AG08395 (cell line): ENCODE measurements at regions not wholly inside any gene's neighbourhood (a gene's known extent, or its start where the extent isn't known, plus 50 kb on each side); places are given as distances from the start of the nearest gene placed in this dataset.
A peak's percentile ranks its signal among the peaks of the same experiment; 100 is the strongest.

Experiments
- DNase-seq: peaks from one replicate; pipeline ENCODE4 v3.0.0; 2012; ENCODE audit warnings: mixed read lengths, low spot score

GRCh38 chr11:70535191-70535971 lies 137.1 kb downstream of the CTTN start:
- no peak for DNase-seq

- no peak for DNase-seq
Observed at GRCh38 chr11:70536051-70536877, 137.9 kb downstream of the CTTN start.

GRCh38 chr11:70537576-70538571 lies 139.5 kb downstream of the CTTN start:
- no peak for DNase-seq

DNA sequence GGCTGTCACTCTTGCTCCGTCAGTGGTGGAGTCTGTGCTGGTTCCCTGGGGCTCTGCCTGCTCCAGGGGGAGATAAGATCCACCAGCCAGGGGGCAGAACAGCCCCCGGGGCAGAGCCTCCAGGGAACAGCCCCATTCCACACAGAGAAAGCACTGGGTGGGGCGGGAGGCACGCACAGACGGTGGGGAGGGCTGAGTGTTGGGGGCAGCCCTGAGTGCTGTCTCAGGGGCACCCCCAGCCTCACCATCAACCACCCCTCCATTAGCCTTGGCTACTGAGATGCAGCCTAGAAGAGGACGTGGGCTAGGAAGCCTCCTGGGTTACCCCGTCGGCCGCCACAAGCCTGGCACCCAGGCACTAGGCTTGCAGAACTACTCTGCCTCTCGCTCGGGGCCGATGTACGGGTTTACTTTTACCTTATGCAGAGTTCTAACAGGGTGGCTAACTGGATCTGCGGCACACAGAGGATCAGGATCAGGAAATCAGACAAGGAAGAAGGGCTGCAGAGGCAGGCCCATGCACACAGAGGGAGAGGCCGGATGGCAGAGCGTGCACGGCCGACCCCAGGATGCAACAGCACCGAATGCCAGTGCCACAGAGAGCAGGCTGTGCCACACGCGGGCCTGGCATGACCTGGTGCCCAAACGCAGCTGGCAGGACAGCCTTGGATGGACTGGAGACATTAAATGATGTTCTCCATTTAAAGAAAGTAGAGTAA lies 140.5 kb downstream of the CTTN start:
- no peak for DNase-seq

DNA sequence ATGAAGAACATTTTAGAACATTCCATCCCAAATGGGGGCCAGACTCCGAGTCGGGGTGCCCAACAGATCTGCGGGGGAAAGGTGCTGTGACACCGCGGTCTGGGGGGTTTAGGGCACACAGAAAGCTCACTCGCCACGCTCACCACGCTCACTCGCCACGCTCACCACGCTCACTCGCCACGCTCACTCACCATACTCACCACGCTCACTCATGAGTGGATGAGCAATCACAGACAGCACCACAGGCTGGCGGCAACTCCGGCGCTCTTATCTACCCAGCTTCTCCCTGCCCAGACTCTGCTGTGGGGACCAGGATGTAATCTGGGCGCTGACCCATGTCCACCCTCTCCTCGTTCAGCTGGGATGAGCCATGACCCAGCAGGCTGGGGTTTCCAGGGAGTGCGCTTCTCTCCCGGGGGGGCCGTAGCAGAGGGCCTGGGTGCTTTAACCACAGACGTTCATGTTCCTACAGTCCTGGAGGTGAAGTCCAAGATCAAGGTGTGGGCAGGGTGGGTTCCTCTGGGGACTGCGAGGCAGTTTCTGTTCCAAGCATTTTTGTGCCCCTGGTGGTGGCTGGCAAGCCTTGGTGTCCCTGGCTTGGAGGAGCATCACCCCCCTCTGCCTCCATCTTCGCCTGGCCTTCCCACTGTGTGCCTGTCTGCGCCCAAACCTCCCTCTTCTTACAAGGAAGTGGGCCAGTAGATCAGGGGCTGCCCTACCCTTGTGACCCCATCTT lies 141.2 kb downstream of the CTTN start:
- DNase-seq, result no peak

GRCh38 chr11:70540196-70540595 lies 141.9 kb downstream of the CTTN start:
- DNase-seq, result no peak

DNA sequence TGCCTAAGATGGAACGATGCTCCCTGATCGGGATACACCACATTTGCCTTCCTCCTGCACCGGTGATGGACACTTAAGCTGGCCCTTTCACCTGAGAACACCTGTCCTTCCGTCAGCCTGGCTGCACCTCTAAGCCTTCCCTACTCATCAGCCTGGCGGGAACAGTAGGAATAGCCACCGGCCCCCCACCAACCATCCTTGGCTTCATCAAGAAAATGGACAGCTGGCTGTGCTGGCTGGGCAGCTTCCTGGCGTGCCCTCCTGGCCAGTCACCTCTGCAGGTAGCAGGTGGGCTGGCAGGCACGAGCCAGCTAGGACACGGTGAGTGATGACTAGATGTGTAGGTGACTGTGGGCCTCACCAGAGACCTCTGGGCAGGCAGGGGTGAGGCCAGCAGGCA lies 142.8 kb downstream of the CTTN start:
- DNase-seq, result no peak

DNA sequence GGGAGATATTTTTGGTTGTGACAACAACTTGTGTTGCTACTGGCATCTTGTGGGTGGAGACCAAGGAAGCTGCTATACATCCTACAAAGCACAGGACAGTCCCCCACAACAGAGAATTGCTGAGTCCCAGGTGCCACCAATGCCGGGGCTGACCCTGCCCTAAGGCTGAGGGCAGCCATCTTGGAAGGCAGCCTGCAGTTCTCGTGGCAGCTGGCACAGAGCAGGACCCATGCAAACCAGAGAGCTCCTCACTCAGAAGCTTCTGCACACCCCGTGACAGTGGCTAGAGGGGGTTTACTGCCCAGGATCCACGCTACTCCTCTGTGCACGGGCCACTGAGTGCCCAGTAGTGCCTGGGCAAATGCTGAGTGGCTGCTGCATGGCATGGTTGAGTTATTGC lies 143.4 kb downstream of the CTTN start:
- DNase-seq, result no peak

DNA sequence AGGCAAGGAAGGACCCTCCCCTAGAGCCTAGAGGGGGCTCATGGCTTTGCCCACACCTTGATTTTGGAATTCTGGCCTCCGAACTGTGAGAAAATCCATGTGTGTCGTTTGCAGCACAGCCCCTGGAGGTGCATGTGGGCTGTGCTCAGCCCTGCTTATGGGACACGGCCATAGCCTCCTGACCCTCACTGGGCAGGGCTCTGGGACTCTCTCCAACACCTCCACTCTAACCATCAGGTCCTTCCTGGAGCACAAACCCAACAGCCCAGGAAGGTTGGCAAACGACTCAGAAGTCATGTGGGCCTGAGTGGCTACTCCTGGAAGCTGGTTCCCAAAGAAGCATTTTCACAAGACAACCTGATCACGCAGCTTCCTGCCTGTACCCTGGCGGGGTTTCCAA lies 144.1 kb downstream of the CTTN start:
- no peak for DNase-seq

- no peak for DNase-seq
Observed at GRCh38 chr11:70542811-70543210, 144.5 kb downstream of the CTTN start.

- no peak for DNase-seq
Observed at GRCh38 chr11:70543611-70544010, 145.3 kb downstream of the CTTN start.

- no peak for DNase-seq
Observed at GRCh38 chr11:70544067-70544773, 145.9 kb downstream of the CTTN start.

DNA sequence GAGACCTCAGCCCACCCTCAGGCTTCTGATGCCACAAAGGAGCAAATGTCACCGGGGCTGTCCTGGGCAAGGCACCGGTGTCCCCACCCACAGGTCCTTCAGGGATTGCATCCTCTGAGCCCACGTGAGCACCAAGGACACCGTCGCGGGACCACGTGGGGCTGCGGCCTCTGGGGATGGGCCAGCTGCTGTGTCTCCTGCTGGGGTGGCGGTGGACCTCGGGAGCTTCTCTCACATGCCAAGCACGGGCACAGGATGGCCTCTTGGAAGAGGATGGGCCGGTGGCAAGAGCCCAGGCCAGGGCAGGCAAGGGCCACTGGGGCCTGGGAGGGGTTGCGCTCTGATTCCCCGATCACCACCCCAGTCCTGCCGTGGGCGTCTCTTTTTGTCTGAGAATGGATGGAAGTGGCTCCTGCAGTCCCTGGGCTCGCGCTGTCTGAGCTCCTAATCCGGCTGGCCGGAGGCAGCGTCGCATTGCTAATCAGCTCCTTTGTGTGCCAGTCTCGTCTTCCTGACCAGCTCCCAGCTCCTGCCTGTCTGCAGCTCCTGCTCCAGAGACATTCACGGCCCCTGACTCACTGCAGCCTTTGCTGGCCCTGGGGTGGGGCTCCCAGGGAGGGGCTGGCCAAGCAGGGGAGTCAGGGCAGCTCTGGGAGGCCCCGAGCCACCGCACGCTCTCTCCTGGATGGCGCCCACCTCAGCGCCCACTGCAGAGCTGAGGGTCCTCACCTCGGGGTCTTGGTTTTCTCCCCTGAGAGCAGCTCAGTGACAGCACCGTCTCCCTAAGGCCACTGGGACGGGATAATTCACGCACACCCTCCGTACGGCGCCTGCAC lies 146.7 kb downstream of the CTTN start:
- DNase-seq, result peak; percentile 81

- DNase-seq, result no peak
Observed at GRCh38 chr11:70545610-70545912, 147.2 kb downstream of the CTTN start.

DNA sequence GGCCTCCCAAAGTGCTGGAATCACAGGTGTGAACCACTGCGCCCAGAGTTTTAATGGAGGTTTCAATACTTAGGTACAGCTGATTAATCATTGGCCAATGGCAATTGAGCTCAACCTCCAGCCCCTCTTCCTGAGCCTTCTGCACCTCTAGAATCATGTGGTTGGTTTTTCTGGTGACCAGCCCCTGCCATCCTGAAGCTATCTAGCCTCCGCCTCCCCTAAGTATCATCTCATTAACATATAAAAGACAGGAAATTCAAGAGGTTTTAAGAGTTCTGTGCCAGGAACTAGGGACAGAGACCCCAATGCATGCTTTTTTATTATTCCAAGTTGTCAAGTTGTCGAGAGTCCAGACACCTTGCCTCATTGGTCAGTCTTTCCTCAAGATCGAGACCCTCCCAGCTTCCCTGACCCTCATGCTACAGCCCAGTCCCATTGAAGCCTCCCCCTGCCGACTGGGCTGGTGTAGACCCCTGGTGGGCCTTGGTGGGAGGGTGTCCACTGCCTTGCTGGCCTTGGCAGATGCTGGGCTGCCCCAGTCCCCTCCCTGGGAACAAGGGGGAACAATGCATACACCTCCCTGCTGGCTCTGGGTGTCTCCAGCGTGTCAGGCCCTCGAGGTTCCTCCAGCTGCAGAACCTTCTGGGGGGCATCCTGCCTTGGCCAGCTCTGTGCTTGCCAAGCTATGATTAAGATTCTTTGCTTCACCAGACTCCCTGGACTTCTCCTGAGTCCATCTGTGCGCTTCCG lies 148.0 kb downstream of the CTTN start:
- no peak for DNase-seq

- no peak for DNase-seq
Observed at GRCh38 chr11:70547386-70547785, 149.1 kb downstream of the CTTN start.

GRCh38 chr11:70547821-70548670 lies 149.7 kb downstream of the CTTN start:
- no peak for DNase-seq

DNA sequence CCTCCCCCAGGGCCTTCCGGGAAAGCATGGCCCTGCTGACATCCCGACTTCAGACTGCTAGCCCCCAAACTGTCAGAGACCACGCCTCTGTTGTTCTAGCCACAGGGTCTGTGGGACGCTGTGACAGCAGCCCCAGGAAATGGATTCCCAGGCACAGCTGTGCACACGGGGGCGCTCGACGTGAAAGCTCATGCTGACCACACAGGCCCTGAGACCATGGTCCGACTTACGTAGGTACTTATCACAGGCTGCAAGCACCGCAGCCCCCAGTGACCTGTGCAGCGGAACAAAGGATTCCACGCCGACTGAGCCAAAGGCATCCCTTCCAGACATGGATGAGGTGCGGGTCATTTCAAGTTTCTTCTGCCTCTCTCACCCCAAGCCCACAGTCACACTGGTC lies 150.6 kb downstream of the CTTN start:
- DNase-seq, result no peak
